HG02840 (cell line): ENCODE measurements at regions not wholly inside any gene's neighbourhood (a gene's known extent, or its start where the extent isn't known, plus 50 kb on each side); places are given as distances from the start of the nearest gene placed in this dataset.

Source experiments
- ATAC-seq: cut with Tn5 transposase; IDR thresholded peaks from one replicate; pipeline ENCODE4 v1.9.1; 2021; ENCODE audit warnings: mild to moderate bottlenecking, moderate library complexity, moderate number of reproducible peaks; ENCODE audit not compliant: unreplicated experiment, low FRiP score

DNA sequence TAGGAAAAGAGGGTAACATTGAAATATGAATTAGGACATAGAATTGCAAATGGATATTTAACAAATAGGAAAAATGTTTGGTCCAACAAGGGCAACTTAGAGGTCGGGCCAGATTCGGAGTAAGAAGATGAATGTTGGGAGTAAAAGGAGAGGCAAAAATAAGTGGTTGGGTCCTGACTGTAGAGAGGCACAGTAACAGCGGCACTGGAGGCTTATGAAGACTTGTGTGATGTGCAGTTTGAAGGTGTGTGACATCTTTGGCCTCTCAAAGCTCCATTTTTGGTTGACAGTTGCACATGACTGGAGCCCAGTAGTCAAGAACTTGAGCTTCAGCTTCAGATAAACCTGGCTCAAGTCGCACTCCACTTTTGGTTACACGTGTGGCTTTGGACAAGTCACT is 109.9 kb upstream of the PAXBP1 start:
- ATAC-seq, result no peak

DNA sequence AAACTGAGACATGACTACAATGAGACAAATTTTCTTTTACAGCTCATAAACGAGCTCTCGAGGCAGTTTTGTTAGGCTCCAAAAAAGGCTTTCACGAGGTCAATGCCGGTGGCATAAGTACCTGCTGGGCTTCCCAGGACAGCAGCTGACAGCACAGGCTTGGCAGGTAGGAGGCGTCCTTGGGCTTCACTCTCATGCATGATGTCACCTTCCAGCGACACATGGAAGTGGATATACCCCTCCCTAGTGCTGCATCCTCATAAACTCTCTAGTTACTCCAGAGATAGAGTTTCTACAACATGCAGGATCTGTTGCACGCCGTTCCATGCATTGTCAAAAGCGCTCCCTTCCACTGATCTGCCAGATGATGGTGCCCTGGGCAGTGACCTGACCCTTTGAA is 112.5 kb upstream of the PAXBP1 start:
- ATAC-seq, result no peak

DNA sequence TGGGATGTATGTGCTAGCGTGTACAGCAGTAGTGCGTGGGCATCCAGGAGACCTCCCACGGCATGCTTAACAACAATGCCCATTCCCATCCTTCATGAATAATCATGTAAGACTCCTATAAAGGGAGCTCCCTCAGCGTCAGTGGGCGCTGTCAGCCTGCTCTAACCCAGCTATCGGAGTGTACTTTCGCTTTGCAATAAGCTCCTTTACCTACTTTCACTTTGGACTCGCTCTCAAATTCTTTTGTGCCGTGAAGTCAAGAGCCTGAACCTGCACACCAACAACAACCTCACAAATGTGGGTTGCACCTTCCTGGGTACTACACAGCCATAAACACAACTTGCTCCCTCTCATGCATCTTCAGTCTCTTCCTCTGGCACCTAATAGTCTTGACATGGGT is 114.8 kb upstream of the PAXBP1 start:
- no peak for ATAC-seq

DNA sequence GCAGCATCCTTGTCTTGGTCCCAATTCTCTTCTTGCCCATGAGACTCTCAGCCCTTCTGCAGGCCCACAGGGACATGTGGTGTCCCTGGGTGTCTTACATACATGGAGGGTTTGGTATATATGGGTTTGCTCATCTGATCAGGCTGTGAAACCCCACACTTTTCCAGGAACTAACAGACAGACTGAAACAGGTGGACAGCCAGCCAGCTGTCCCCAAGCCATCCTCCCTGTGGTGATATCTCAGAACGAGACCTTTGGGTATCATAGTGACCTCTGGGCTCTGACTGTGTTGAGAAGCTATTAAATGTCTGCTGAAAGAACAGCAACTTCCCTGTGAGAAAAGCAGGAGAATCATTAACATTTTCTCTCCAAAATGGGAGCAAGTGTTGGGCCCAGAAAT is 115.5 kb upstream of the PAXBP1 start:
- ATAC-seq, result no peak

DNA sequence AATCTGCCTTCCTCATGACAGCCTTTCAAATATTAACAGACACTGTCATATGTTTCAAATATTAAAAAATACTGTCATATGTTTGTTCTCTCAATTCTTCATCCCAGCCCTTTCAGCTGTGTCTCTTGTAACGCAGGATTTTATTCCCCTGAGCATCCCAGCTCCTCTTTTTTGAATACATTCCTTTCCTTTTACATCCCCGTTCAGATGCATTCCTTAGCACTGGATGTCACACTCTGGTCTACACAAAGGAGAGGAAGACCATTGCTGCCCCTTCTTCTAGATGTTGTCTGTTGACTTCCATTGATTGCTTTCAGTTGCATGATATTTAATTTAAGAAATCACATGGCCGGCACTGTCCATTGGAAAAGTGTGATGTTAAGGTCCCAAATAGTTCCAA is 117.4 kb upstream of the PAXBP1 start:
- no peak for ATAC-seq

DNA sequence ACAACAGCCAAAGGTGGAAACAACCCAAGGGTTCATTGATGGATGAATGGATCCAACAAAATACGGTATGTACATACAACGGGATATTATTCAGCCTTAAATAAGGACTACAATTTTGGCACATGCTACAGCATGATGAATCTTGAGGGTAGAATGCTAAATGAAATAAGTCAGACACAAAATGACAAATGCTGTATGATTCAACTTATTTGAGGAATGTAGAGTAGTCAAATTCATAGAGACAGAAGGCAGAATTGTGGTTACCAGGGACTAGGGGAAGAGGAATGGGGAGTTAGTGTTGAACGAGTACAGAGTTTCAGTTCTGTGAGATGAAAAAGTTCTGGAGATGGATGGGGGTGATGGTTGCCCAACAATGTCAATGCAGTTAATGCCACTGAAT is 118.0 kb upstream of the PAXBP1 start:
- ATAC-seq, result no peak

DNA sequence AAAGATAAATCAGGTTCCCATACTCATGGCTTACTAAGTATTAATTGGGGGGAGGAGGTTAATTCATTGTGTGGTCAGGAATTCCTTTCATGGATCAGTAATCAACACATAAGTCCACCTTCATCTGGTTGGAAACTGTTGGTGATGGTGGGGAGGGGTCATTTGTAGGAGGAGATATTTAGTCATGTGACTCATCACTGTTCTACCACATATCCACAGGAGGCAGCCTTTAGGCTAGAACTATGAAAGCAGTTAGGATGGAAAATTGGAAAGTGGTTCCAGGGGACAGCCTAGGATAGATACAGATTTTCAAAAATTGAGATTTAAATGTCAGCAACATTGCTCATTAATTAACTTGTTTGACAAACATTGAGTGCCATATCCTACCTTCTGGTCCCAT is 122.8 kb upstream of the PAXBP1 start:
- ATAC-seq, result no peak

DNA sequence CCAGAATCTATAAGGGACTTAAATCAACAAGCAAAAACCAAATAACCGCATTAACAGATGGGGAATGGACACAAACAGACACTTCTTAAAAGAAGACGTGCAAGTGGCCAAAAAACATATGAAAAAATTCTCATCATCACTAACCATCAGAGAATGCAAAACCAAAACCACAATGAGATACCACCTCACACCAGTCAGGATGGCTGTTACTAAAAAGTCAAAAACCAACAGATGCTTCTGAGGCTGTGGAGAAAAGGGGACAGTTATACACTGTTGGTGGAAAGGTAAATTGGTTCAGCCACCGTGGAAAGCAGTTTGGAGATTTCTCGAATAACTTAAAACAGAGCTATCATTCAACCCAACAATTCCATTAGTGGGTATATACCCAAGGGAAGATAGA is 124.9 kb upstream of the OLIG2 start:
- ATAC-seq, result no peak

DNA sequence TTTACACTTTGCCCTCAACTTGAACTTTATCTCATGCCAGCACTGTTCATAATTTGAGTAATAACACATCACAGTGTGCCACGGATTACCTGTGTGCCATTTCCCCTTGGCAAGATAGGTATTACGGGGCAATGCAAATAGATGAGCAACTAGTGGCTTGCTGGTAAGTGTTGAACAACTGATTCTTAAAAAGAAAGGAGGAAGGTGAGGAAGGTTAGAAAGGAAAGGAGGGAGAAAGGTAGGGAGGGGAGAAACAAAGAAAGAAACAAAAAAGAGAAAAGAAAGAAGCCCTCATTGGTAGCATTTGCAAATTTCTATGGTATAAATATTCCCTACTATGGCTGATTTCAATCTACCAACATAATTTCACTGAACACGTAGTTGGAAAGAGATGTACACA is 118.2 kb upstream of the OLIG2 start:
- no peak for ATAC-seq

DNA sequence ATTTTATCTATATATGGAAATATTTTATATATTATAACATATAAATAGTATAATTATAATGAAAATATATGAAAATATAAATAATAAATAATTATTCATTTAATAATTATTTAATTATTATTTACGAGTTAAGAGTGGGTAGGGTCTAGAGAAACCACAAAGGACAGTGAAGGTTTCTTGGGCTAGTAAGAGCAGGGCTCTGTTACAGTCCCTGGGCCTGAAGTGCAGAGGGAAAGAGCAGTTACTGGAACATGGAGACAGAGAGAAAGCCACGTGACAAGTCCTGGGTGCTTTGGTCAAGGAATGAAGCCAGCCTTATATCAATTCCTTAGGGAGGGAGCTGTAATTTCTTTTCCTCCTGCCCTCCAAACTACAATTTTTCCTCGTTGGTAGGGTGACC is 117.2 kb upstream of the OLIG2 start:
- ATAC-seq, result no peak

DNA sequence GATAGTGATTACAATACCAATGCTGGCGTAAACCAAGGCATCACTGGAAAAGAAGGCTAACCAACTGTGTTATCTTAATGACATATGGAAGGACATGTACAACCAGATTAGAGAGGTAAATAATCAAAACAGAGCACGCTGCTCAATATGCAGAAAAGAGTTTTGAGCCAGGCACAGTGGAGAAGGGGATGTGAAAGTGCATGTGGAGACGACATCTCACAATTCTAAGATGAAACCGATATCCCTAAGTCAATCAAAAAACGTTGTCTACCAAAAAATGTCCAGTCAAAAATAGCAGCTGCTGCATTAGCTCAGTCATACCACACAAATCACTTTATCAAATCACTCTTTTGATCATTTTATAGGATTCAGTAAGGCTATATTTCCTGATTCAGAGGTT is 116.3 kb upstream of the OLIG2 start:
- no peak for ATAC-seq

DNA sequence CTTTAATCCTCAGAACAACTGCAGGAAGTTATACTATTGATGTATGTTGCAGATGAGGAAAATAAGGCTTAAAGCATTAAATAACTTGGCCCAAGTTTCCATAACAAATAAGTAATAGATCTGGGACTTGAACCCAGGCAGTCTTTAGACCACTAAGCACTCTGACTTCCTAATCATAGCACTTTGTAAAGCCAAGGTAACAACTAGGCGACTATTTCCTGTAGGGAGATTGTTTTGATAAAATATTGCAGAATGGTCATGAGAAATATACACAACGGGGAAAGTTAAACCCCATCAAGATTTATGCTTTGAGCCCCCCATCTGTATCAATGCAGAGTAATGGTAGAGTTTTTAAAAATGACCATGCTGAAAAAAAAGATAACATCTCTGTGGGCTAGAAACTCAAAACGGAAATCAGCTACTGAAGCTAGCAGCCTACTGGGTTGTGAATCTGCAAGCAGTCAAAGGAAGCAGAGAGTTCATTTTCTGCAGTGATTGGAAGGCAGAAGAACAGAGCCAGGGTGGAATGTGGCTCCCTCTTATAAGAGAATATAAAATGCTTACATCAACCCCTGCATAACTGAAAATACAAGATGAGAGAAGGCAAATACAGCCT is 111.2 kb upstream of the OLIG2 start:
- ATAC-seq, result no peak

DNA sequence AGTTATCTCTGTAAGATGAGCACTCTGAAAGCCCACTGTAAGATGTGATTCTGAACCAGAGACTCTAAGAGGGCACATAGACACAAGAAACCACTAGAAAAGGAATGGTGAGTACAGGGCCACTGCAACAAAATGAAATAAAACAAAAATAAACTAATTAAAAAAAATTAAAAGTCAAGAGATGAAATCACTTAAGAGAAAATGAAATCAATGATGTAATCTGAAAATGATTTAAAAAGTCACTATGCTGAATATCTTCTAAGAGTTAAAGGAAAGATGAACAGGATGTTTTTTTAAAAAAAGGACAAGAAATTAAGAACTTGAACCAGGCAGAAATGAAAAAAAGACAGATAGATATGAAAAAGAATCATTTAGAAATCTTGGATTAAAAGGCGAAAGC is 110.6 kb upstream of the OLIG2 start:
- no peak for ATAC-seq

DNA sequence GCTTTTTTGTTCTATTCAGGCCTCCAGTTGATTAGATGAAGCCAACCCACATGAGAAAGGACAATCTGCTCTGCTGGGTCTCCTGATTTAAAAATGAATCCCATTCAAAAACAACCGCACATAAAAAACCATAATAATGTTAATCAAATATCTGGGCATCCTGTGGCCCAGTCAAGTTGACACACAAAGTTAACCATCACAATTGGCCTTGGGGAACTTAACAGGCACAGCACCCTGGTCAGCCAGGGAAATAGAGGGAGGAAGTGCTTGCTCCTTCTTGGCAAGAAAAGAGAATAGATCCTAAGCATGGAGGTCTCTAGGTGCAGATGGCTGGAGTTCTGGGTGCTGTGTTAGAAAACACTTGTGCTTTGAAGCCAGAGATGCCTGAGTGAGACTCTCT is 109.6 kb upstream of the OLIG2 start:
- ATAC-seq, result no peak

DNA sequence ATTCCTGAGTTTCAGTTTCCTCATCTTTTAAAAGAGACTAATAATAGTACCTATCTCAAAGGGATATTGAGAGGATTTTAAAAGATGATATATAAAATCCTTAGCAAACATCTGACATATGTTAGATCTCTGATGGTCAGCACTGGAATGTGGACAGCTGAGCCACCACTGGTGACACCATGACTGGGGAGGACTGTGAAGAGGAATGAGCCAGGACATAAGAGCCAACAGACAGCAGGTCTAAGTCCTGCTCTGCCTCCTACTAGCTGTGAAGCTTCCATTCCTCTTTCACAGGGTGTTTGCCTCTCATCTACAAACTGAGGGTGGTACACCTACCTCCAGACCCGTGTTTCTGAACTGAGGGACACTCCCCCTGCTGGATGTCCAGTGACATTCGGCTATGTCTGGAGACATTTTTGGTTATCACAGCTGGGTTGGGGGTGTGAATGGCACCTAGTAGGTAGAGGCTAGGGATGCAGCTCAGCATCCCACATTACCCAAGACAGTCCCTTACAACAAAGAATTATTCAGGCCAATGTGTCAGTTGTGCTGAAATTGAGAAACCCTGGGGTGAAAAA is 109.1 kb upstream of the OLIG2 start:
- no peak for ATAC-seq

DNA sequence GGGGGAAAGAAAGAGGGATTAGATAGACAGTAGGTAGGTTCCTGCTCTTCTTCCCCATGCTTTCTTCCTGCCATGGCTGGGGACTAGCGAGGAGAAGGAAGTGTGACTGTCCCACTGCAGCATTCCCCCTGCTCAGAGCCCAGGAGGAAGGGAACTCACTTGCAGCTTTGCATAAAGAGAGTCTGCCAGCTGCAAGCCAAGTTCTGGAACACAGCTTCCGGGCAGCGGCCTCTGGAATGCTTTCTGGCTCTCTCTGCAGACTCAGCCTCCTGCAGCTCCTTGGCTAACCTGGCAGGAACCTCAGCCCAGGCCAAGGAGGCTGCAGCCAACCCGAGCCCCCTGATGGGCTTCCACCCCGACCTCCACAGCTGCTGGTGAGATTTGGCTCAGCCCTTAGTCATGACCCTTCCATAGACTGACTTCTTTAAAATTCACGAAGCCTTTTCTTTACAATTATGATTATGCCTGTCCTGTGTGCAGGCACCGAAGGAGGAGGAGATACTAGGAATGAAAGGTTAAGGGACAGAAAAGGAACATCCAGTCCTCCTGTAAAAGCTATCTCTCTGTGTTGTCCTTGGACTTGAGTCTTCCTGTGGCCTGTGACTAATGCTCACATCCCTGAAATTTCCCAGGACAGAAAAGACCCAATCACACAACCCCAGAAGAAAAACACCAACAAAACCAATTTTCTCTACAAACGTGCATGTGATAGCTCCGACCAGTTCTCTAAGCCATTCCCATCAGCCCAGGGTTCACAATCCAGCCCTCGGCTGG is 108.2 kb upstream of the OLIG2 start:
- ATAC-seq, result no peak

DNA sequence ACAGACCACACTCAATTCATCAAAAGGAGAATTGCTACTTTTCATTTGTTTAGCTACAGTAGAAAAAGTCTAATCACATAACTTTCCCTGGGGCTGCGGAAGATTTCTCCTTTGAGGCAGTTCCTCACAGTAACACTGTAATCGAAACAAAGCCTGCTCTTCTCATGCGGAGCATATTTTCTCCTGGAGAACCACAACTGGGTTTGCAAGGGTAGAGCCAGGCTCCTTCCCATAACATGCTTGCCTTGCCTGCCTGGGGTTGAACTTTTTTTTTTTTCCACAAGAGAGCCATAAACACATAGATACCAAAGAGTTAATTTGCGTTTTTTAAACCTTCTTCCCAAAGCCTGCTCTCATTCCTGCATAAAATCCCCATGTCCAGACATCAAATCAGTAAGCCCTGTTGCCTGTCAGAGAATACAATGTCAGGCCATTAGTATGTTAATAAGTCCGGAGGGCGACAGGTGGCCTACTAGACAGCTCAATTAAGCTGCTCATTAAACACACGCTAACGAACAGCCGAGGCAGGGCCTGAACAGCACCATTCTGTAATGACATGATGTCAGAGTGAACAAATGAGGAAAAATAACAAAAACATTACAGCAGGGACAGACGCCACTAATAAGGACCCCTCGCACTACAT is 107.1 kb upstream of the OLIG2 start:
- no peak for ATAC-seq

DNA sequence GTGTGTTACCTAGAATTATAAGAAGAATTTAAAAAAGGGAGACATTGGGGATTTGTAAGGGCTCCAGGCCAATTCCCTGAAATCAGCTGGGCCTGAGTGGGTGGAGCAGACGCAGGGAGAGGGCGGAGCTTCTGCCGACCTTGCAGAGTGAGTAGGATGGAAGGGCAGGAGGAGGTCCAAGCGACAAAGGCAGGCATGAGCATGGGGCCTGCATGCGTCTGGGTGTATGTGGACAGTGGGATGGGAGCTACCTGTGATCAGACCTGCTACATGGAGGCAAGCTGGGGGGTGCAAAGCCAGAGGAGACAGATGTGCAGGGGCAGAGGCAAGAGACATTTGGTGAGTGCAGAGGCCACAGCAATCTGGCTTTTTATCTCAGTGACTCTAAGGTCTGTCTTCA is 105.3 kb upstream of the OLIG2 start:
- ATAC-seq, result no peak

DNA sequence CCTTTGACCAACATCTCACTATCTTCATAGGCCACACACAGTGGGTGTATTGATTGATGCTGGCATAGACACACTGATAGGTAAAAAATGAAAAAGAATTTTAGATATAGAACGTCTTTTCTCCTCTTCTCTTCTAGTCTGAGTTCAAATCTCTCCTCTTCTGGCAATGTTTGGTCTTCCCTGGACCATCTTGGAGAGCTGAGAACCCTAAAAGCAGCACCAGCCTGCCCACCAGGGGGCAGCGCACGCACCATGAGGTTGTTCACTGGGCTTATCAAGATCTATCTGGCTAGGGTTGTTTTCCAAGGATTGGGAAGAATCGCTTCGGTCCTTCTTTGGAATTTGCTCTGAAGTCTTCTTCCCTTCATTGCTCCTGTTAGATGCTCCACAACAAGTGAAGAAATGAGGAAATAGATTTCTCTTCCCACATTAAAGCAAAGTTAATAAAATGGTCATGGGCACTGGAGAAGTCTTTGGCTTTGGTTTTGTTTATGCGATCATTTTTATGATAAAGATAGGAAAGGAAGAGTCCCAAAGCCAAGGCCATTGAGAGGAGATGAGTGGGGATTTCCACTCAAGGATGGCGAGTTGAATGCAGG is 104.0 kb upstream of the OLIG2 start:
- no peak for ATAC-seq

DNA sequence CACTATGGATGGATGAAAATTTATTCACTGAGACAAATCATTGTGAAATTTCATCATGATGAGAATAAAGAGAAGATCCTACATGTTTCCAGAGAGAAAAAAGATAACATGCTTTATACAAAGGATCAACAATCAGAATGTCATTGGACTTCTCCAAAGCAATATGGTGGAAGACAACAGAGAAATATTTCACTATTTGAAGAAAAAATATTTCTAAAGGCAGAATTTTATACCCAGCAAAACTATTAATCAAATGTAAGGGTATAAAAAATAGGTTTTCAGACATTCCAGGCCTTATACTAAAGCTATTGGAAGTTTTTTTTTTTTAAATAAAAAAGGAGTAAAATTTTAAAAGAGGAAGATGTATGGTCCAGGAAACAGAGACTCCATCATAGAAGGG is 100.6 kb upstream of the OLIG2 start:
- ATAC-seq, result no peak

DNA sequence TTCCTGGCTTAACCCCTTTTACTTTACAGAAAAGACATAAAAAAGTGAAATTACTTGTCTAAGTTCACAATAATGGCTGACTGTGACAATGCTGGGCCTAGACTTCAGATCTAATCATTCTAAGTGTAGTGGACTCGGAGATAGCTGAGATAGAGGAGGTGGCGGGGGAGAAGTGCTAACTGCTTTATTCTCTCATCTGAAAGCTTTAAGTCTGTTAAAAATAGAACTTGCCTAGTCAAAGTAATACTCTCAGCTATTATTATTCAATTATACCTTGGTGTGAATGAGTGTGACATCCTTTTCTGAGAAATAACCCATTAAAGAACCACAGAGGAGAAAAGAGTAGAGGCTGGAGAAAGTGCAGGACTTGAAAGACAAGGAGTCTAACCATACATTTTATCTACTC is 96.1 kb upstream of the OLIG2 start:
- ATAC-seq, result no peak
